ENCODE measurements at regions not wholly inside any gene's neighbourhood (a gene's known extent, or its start where the extent isn't known, plus 50 kb on each side); places are given as distances from the start of the nearest gene placed in this dataset.
"Not testable (repeated sequence)": the region's sequence is repeated elsewhere in the genome, so short reads cannot be mapped to it uniquely, and the experiment has no call there.

- no peak for DNase-seq (ENCODE audit: low read depth in 2 of 2)
Measured at GRCh38 chr5:142405814-142406395, 81.1 kb upstream of the SPRY4 start.

- DNase-seq (ENCODE audit: low read depth in 2 of 2) = no peak
Measured at GRCh38 chr5:142405023-142405422, 80.2 kb upstream of the SPRY4 start.

GRCh38 chr5:142404046-142404477 lies 79.2 kb upstream of the SPRY4 start:
- no peak for DNase-seq (ENCODE audit: low read depth in 2 of 2)

- no peak for DNase-seq (ENCODE audit: low read depth in 2 of 2)
Measured at GRCh38 chr5:142403583-142403982, 78.8 kb upstream of the SPRY4 start.

- DNase-seq (ENCODE audit: low read depth in 2 of 2) = no peak
Measured at GRCh38 chr5:142402752-142403318, 78.0 kb upstream of the SPRY4 start.

- no peak for DNase-seq (ENCODE audit: low read depth in 2 of 2)
Measured at GRCh38 chr5:142400415-142400814, 75.6 kb upstream of the SPRY4 start.

GRCh38 chr5:142399891-142400290 lies 75.1 kb upstream of the SPRY4 start:
- no peak for DNase-seq (ENCODE audit: low read depth in 2 of 2)

- DNase-seq (ENCODE audit: low read depth in 2 of 2) = no peak
Measured at GRCh38 chr5:142398730-142399055, 73.9 kb upstream of the SPRY4 start.

- not testable (repeated sequence) for DNase-seq (ENCODE audit: low read depth in 2 of 2)
Measured at GRCh38 chr5:142398011-142398729, 73.3 kb upstream of the SPRY4 start.

GRCh38 chr5:142397178-142397577 lies 72.4 kb upstream of the SPRY4 start:
- no peak for DNase-seq (ENCODE audit: low read depth in 2 of 2)

- DNase-seq (ENCODE audit: low read depth in 2 of 2) = no peak
Measured at GRCh38 chr5:142396436-142397038, 71.7 kb upstream of the SPRY4 start.

GRCh38 chr5:142395334-142395733 lies 70.5 kb upstream of the SPRY4 start:
- no peak for DNase-seq (ENCODE audit: low read depth in 2 of 2)

GRCh38 chr5:142391058-142391845 lies 66.4 kb upstream of the SPRY4 start:
- no peak for DNase-seq (ENCODE audit: low read depth in 2 of 2)

- DNase-seq (ENCODE audit: low read depth in 2 of 2) = no peak
Measured at GRCh38 chr5:142390334-142390733, 65.5 kb upstream of the SPRY4 start.

- DNase-seq (ENCODE audit: low read depth in 2 of 2) = no peak
Measured at GRCh38 chr5:142388696-142389095, 63.9 kb upstream of the SPRY4 start.

- DNase-seq (ENCODE audit: low read depth in 2 of 2) = no peak
Measured at GRCh38 chr5:142387024-142387682, 62.3 kb upstream of the SPRY4 start.

GRCh38 chr5:142386137-142387023 lies 61.6 kb upstream of the SPRY4 start:
- DNase-seq (ENCODE audit: low read depth in 2 of 2) = no peak

GRCh38 chr5:142385194-142385593 lies 60.4 kb upstream of the SPRY4 start:
- no peak for DNase-seq (ENCODE audit: low read depth in 2 of 2)

GRCh38 chr5:142384014-142384413 lies 59.2 kb upstream of the SPRY4 start:
- DNase-seq (ENCODE audit: low read depth in 2 of 2) = no peak

- DNase-seq (ENCODE audit: low read depth in 2 of 2) = no peak
Measured at GRCh38 chr5:142382186-142382585, 57.4 kb upstream of the SPRY4 start.
